GM10248 (cell line): ENCODE measurements at regions not wholly inside any gene's neighbourhood (a gene's known extent, or its start where the extent isn't known, plus 50 kb on each side); places are given as distances from the start of the nearest gene placed in this dataset.

ENCODE experiments used
- CTCF ChIA-PET: fragments of 300-600 bp; sonication (Branson Sonifier 250); formaldehyde crosslinking; extraction: SDS; loops from one replicate; lab custom pipeline; 2021; ENCODE audit warnings: antibody characterized with exemption; lab: Yijun Ruan, JAX
- POLR2A ChIA-PET: fragments of 350-650 bp; sonication (Branson Sonifier 250); formaldehyde crosslinking; extraction: SDS; loops from one replicate; lab custom pipeline; 2020; ENCODE audit warnings: antibody characterized with exemption; lab: Yijun Ruan, JAX
- DNase-seq: peaks from one replicate; pipeline ENCODE4 v3.0.0; 2012; ENCODE audit errors: extremely low spot score
- TF ChIP-seq, protein P1 (sequence below): IDR thresholded peaks from 2 replicates; pipeline ENCODE4 v1.5.1; 2012; ENCODE audit warnings: mild to moderate bottlenecking, low read depth; ENCODE audit errors: extremely low read depth, missing control alignments, control extremely low read depth

DNA sequence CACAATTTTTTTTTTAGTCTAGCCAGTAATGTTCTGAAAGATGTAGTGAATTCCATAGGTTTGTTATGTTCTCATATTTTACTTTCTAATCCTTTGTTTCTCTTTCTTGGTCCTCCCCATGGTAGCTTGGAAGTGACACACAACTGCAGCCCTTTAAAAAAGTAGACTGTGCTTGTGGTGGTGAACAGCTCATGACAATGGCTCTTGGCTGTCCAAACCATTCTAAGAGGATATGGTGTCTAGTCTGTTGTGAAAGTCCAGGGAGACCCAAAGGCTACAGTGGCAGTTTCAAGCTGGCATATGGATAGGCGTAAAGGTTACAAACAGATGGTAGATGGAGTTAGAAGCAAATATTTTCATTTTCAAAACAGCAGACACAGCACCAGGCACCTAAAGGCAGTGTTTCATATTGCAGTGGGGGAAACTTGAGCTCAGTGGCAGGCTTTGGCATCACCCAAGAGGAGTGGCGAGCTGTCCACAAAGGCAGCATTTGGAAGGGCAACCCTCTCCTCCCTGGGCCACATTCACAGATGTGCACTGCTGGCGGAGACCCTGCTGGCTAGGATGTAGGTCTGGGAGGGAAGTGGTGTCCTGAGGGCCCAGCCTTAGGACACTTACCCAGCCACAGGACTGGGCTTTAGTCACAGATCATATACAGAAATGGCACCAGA is 102.1 kb downstream of the DYRK2 start:
- POLR2A ChIA-PET, result no interaction called here
- no peak for DNase-seq
- CTCF ChIA-PET, result interaction anchor here (1.5 kb wide), 1 partner anchor 10 kb away, joined by 4 read pairs; no protein-coding TSS in a partner anchor
- TF ChIP-seq, protein P1, sequence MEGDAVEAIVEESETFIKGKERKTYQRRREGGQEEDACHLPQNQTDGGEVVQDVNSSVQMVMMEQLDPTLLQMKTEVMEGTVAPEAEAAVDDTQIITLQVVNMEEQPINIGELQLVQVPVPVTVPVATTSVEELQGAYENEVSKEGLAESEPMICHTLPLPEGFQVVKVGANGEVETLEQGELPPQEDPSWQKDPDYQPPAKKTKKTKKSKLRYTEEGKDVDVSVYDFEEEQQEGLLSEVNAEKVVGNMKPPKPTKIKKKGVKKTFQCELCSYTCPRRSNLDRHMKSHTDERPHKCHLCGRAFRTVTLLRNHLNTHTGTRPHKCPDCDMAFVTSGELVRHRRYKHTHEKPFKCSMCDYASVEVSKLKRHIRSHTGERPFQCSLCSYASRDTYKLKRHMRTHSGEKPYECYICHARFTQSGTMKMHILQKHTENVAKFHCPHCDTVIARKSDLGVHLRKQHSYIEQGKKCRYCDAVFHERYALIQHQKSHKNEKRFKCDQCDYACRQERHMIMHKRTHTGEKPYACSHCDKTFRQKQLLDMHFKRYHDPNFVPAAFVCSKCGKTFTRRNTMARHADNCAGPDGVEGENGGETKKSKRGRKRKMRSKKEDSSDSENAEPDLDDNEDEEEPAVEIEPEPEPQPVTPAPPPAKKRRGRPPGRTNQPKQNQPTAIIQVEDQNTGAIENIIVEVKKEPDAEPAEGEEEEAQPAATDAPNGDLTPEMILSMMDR, result no peak

- CTCF ChIA-PET, result interaction anchor here (1.3 to 1.5 kb wide), 2 partner anchors 11 to 27 kb away, joined by 3 to 4 read pairs; no protein-coding TSS in a partner anchor
These were observed 102.9 kb downstream of the DYRK2 start for GRCh38 chr12:67751381-67751928.

GRCh38 chr12:67752226-67752732 is 103.7 kb downstream of the DYRK2 start:
- POLR2A ChIA-PET, result no interaction called here
- TF ChIP-seq, protein P1, result no peak
- no peak for DNase-seq
- CTCF ChIA-PET, result interaction anchor here (1.1 to 1.5 kb wide), 3 partner anchors 11 to 26 kb away, joined by 3 to 4 read pairs (median 3); no protein-coding TSS in a partner anchor

More at GRCh38 chr12:67751381-67751928, 102.9 kb downstream of the DYRK2 start:
- POLR2A ChIA-PET, result no interaction called here
- no peak for DNase-seq
- TF ChIP-seq, protein P1, result no peak

- no peak for DNase-seq
- ChIA-PET CTCF (no interaction called here), POLR2A (no interaction called here)
- TF ChIP-seq, protein P1, result no peak
These were observed 106.6 kb downstream of the DYRK2 start for GRCh38 chr12:67754933-67755697.

DNA sequence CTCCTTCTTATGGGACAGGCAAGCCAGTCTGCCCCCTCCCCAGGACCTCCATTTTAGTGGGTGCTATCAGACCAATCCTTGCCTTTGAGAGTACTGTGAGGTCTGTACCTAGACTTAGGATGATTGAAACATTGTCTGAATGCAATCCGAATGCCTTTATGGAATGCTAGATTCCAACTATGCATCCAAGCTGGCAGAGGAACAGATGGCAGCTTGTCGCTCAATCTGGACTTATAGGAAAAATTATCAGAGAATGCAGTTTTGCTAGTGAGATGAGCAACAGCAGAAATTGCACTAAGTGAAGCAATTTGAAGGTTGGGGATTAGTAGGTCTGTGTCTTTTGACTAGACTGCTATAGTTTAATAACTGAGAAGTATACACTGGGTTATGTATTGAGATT is 109.1 kb downstream of the DYRK2 start:
- CTCF ChIA-PET, result no interaction called here
- DNase-seq, result no peak

DNA sequence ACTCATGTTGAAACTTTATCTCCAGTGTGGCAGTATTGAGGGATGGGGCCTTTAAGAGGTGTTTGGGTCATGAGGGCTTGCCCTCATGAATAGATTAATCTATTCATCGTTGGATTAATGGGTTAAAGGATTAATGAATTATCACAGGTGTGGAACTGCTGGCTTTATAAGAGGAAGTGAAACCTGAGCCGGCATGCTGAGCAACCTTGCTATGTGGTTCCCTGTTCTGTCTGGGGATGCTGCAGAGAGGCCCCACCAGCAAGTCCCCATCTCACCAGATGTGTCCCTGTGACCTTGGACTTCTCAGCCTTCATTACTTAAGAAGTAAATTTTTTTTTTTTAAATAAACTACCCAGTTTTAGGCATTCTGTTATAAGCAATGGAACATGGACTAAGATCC is 109.6 kb downstream of the DYRK2 start:
- DNase-seq, result peak; percentile 49
- CTCF ChIA-PET, result no interaction called here
- TF ChIP-seq, protein P1, result no peak

More for the DNA sequence above, 109.1 kb downstream of the DYRK2 start:
- POLR2A ChIA-PET, result no interaction called here
- TF ChIP-seq, protein P1, result no peak

More for the DNA sequence above, 109.6 kb downstream of the DYRK2 start:
- POLR2A ChIA-PET, result no interaction called here
